IMR-90 (cell line): ENCODE measurements at regions not wholly inside any gene's neighbourhood (a gene's known extent, or its start where the extent isn't known, plus 50 kb on each side); places are given as distances from the start of the nearest gene placed in this dataset.

ENCODE experiments used
- ATAC-seq: fragments of 200-7000 bp; cut with Tn5 transposase; 2 replicates; pipeline ENCODE4 v1.9.1; 2020; ENCODE audit warnings: low read depth, mild to moderate bottlenecking, moderate library complexity
- BruUV-seq: library from RNA; stranded (reverse); fragments of 400-500 nt; replicated peaks from 2 replicates; lab custom pipeline; 2021; lab: Mats Ljungman, UMichigan
- CTCF ChIA-PET: fragments of 300-600 bp; formaldehyde crosslinking; extraction: SDS; loops from one replicate; lab custom pipeline; 2021; ENCODE audit warnings: antibody characterized with exemption; lab: Yijun Ruan, JAX
- POLR2A ChIA-PET: fragments of 300-600 bp; sonication (Branson Sonifier 250); formaldehyde crosslinking; loops from one replicate; lab custom pipeline; 2022; ENCODE audit warnings: antibody characterized with exemption; ENCODE audit not compliant: unreplicated experiment; lab: Charles Lee
- DNase-seq: peaks from one replicate; pipeline ENCODE4 v3.0.0; 2013
- H2AFZ ChIP-seq: replicated peaks from 2 replicates; pipeline ENCODE3; 2013; ENCODE audit warnings: low read length, mild to moderate bottlenecking; ENCODE audit not compliant: poor library complexity
- H2AK5ac ChIP-seq: 2 replicates; pipeline ENCODE4 v1.6.1; 2013; ENCODE audit warnings: low read depth, low read length, inconsistent platforms
- H2AK9ac ChIP-seq: replicated peaks from 2 replicates; pipeline ENCODE3; 2013; ENCODE audit warnings: mild to moderate bottlenecking, low read depth, low read length, moderate library complexity; ENCODE audit not compliant: poor library complexity
- H2BK120ac ChIP-seq: 2 replicates; pipeline ENCODE4 v1.6.1; 2013; ENCODE audit warnings: low read depth, low read length, inconsistent platforms
- H2BK15ac ChIP-seq: 3 replicates; pipeline ENCODE4 v1.6.1; 2013; ENCODE audit warnings: low read depth, low read length, inconsistent platforms
- H2BK20ac ChIP-seq: 2 replicates; pipeline ENCODE4 v1.6.1; 2013; ENCODE audit warnings: low read depth, mild to moderate bottlenecking, inconsistent platforms, low read length, moderate library complexity
- H2BK5ac ChIP-seq: 2 replicates; pipeline ENCODE4 v1.6.1; 2013; ENCODE audit warnings: mild to moderate bottlenecking, low read depth, low read length, inconsistent platforms; ENCODE audit not compliant: poor library complexity, severe bottlenecking
- H3K14ac ChIP-seq: replicated peaks from 2 replicates; pipeline ENCODE4 v1.6.1; 2013; ENCODE audit warnings: low read depth, low read length, inconsistent platforms
- H3K18ac ChIP-seq: 2 replicates; pipeline ENCODE4 v1.6.1; 2013; ENCODE audit warnings: low read depth, low read length, control low read depth
- H3K23ac ChIP-seq: 2 replicates; pipeline ENCODE4 v1.6.1; 2013; ENCODE audit warnings: low read depth, low read length, inconsistent platforms
- H3K27ac ChIP-seq: 2 replicates; pipeline ENCODE4 v1.5.1; 2013; ENCODE audit warnings: mild to moderate bottlenecking, control low read depth, low read length; ENCODE audit not compliant: insufficient read depth
- H3K27me3 ChIP-seq: 2 replicates; pipeline ENCODE4 v1.6.1; 2013; ENCODE audit warnings: low read length; ENCODE audit not compliant: control insufficient read depth, insufficient read depth
- H3K36me3 ChIP-seq: 2 replicates; pipeline ENCODE4 v1.6.1; 2013; ENCODE audit warnings: low read length, mixed read lengths; ENCODE audit not compliant: control insufficient read depth, insufficient read depth
- H3K4ac ChIP-seq: 2 replicates; pipeline ENCODE4 v1.6.1; 2013; ENCODE audit warnings: low read depth, low read length, inconsistent platforms
- H3K4me1 ChIP-seq: 2 replicates; pipeline ENCODE4 v1.6.1; 2013; ENCODE audit warnings: low read length, mixed read lengths; ENCODE audit not compliant: control insufficient read depth, insufficient read depth
- H3K4me2 ChIP-seq: 2 replicates; pipeline ENCODE4 v1.6.1; 2013; ENCODE audit warnings: low read depth, mild to moderate bottlenecking, control low read depth, low read length, moderate library complexity
- H3K4me3 ChIP-seq: 2 replicates; pipeline ENCODE4 v1.5.1; 2013; ENCODE audit warnings: low read depth, mild to moderate bottlenecking, control low read depth, low read length, moderate library complexity; ENCODE audit not compliant: insufficient read depth
- H3K56ac ChIP-seq: 2 replicates; pipeline ENCODE4 v1.6.1; 2013; ENCODE audit warnings: low read length, inconsistent platforms; ENCODE audit not compliant: insufficient read depth; ENCODE audit errors: extremely low read depth
- H3K79me1 ChIP-seq, 2 experiments: 2 replicates each; pipeline ENCODE4 v1.6.1; 2013; ENCODE audit warnings: low read length in 2 of 2, inconsistent platforms in 1 of 2, low read depth in 1 of 2
- H3K9ac ChIP-seq: 2 replicates; pipeline ENCODE4 v1.6.1; 2013; ENCODE audit warnings: low read depth, low read length, control low read depth
- H3K9me1 ChIP-seq: 2 replicates; pipeline ENCODE4 v1.6.1; 2013; ENCODE audit warnings: low read length, inconsistent platforms; ENCODE audit not compliant: insufficient read depth
- H3K9me3 ChIP-seq: 2 replicates; pipeline ENCODE4 v1.6.1; 2013; ENCODE audit warnings: low read length; ENCODE audit not compliant: control insufficient read depth, insufficient read depth
- H4K20me1 ChIP-seq: 2 replicates; pipeline ENCODE4 v1.6.1; 2013; ENCODE audit warnings: low read length, inconsistent platforms; ENCODE audit not compliant: insufficient read depth
- H4K5ac ChIP-seq: 2 replicates; pipeline ENCODE4 v1.6.1; 2013; ENCODE audit warnings: mild to moderate bottlenecking, low read depth, low read length, control low read depth
- H4K8ac ChIP-seq, 2 experiments: 2 replicates each; pipeline ENCODE4 v1.6.1; 2013; ENCODE audit warnings: low read depth in 2 of 2, low read length in 2 of 2, control low read depth in 1 of 2, inconsistent platforms in 1 of 2
- H4K91ac ChIP-seq: 2 replicates; pipeline ENCODE4 v1.6.1; 2013; ENCODE audit warnings: low read depth, low read length, inconsistent platforms; ENCODE audit not compliant: insufficient read depth
- BHLHE40 ChIP-seq: fragments of 150-350 bp; IDR thresholded peaks from 2 replicates; pipeline ENCODE4 v1.6.1; 2016; ENCODE audit warnings: mild to moderate bottlenecking, low read depth, low read length
- CEBPB ChIP-seq: IDR thresholded peaks from 2 replicates; pipeline ENCODE4 v1.6.1; 2012; ENCODE audit warnings: low read depth, low read length, improper control_type of control experiment
- CHD1 ChIP-seq: IDR thresholded peaks from 2 replicates; pipeline ENCODE4 v1.6.1; 2012; ENCODE audit warnings: low read depth, low read length, improper control_type of control experiment
- FOS ChIP-seq: fragments of 150-350 bp; IDR thresholded peaks from 2 replicates; pipeline ENCODE4 v1.6.1; 2016; ENCODE audit warnings: low read depth, low read length
- MAFK ChIP-seq: IDR thresholded peaks from 2 replicates; pipeline ENCODE4 v1.6.1; 2012; ENCODE audit warnings: low read depth, low read length, improper control_type of control experiment
- MAZ ChIP-seq: IDR thresholded peaks from 2 replicates; pipeline ENCODE4 v1.6.1; 2012; ENCODE audit warnings: low read depth, mild to moderate bottlenecking, low read length, improper control_type of control experiment, moderate library complexity, borderline replicate concordance
- MXI1 ChIP-seq: IDR thresholded peaks from 2 replicates; pipeline ENCODE4 v1.6.1; 2012; ENCODE audit warnings: low read depth, mild to moderate bottlenecking, low read length, moderate library complexity, borderline replicate concordance
- NFE2L2 ChIP-seq: fragments of 150-350 bp; IDR thresholded peaks from 2 replicates; pipeline ENCODE4 v1.6.1; 2016; ENCODE audit warnings: low read depth, mild to moderate bottlenecking, low read length
- POLR2A ChIP-seq: IDR thresholded peaks from 2 replicates; pipeline ENCODE4 v1.6.1; 2012; ENCODE audit warnings: mild to moderate bottlenecking, low read depth, low read length
- RAD21 ChIP-seq: IDR thresholded peaks from 2 replicates; pipeline ENCODE4 v1.6.1; 2012; ENCODE audit warnings: low read length, improper control_type of control experiment
- RCOR1 ChIP-seq: IDR thresholded peaks from 2 replicates; pipeline ENCODE4 v1.6.1; 2012; ENCODE audit warnings: mild to moderate bottlenecking, low read length, improper control_type of control experiment; ENCODE audit not compliant: insufficient replicate concordance
- RFX5 ChIP-seq: IDR thresholded peaks from 2 replicates; pipeline ENCODE4 v1.8.0; 2012; ENCODE audit warnings: low read depth, mild to moderate bottlenecking, low read length, moderate library complexity
- SMC3 ChIP-seq: fragments of 150-350 bp; IDR thresholded peaks from 2 replicates; pipeline ENCODE4 v1.6.1; 2016; ENCODE audit warnings: low read depth, mild to moderate bottlenecking, antibody characterized with exemption, low read length, moderate library complexity
- WGBS, 2 experiments: methylation state at CpG; one replicate each; pipeline versions ENCODE4 v1.1.5 to v1.1.7; 2013; ENCODE audit warnings: missing lambda C conversion rate in 2 of 2; ENCODE audit not compliant: insufficient read length in 1 of 2; ENCODE audit errors: extremely low coverage in 2 of 2; 5-methylcytosine and 5-hydroxymethylcytosine counted together
- dilution Hi-C: fragments of 300-500 bp; cut with HindIII; formaldehyde crosslinking; loops from one replicate; pipeline ENCODE4 v1.14.3; 2018; ENCODE audit warnings: low sequenced_read_pairs; ENCODE audit not compliant: unreplicated experiment
- in situ Hi-C: fragments of 300-500 bp; cut with MboI; formaldehyde crosslinking; loops from 3 replicates; pipeline ENCODE4 v1.14.3; 2019; ENCODE audit warnings: low sequenced_read_pairs, inconsistent platforms, mixed read lengths
- intact Hi-C: fragments of 100-400 bp; cut with micrococcal nuclease; formaldehyde crosslinking; loops from 2 replicates; pipeline ENCODE4 v1.10.0; 2022
- TF ChIP-seq, protein P1 (sequence below): fragments of 150-350 bp; IDR thresholded peaks from 2 replicates; pipeline ENCODE4 v1.6.1; 2016; ENCODE audit warnings: low read depth, mild to moderate bottlenecking, low read length, moderate library complexity, borderline replicate concordance
- TF ChIP-seq, protein P2 (sequence below): fragments of 150-350 bp; IDR thresholded peaks from 2 replicates; pipeline ENCODE4 v1.6.1; 2017; ENCODE audit warnings: mild to moderate bottlenecking, antibody characterized with exemption, low read length, low read depth
- TF ChIP-seq, protein P3 (sequence below): conservative IDR thresholded peaks from 2 replicates; pipeline ENCODE4 v1.5.1; 2012; ENCODE audit warnings: mild to moderate bottlenecking, low read depth, low read length, improper control_type of control experiment

DNA sequence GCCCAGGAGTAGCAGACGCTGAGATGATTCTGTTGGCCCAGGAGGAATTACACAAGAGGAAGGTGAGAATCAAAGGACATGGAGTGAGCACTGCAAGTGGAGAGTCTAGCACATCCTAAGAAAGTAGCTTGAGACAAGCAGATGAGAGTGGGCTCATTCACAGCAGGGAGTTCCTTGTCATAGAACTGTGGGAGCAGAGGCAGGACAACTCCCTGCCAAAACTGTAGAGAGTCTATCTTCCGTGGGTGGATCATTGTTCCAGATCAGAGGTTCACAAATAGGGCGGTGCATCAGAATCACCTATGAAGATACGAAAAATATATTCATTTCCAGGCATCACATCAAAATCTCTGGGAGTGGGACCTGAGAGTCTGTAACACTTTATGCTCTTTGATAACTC, 288.9 kb upstream of the C16orf82 start:
- H4K20me1 ChIP-seq: no peaks in the 10 kb centered on the region
- no peak overlapping the region for H3K4me3 ChIP-seq
- in situ Hi-C loops: loop anchor here (25.0 kb wide), 1 partner anchor 91 kb away; no protein-coding TSS in a partner anchor
- H3K27ac ChIP-seq: no peak overlapping the region
- H2BK20ac ChIP-seq: no peak overlapping the region
- H3K9ac ChIP-seq: no peak overlapping the region
- no peak overlapping the region for H3K56ac ChIP-seq
- H4K91ac ChIP-seq: no peak overlapping the region
- H2AK9ac ChIP-seq: no peak overlapping the region
- no peaks in the 10 kb centered on the region for H3K36me3 ChIP-seq
- no peak overlapping the region for H4K8ac ChIP-seq
- TF ChIP-seq MAZ (no peak), CHD1 (no peak), RAD21 (no peak), MXI1 (no peak), SMC3 (no peak), BHLHE40 (no peak), MAFK (no peak), RCOR1 (no peak), RFX5 (no peak), FOS (no peak), POLR2A (no peak), CEBPB (no peak), NFE2L2 (no peak)
- TF ChIP-seq, protein P1, sequence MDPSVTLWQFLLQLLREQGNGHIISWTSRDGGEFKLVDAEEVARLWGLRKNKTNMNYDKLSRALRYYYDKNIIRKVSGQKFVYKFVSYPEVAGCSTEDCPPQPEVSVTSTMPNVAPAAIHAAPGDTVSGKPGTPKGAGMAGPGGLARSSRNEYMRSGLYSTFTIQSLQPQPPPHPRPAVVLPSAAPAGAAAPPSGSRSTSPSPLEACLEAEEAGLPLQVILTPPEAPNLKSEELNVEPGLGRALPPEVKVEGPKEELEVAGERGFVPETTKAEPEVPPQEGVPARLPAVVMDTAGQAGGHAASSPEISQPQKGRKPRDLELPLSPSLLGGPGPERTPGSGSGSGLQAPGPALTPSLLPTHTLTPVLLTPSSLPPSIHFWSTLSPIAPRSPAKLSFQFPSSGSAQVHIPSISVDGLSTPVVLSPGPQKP: no peak
- TF ChIP-seq, protein P2, sequence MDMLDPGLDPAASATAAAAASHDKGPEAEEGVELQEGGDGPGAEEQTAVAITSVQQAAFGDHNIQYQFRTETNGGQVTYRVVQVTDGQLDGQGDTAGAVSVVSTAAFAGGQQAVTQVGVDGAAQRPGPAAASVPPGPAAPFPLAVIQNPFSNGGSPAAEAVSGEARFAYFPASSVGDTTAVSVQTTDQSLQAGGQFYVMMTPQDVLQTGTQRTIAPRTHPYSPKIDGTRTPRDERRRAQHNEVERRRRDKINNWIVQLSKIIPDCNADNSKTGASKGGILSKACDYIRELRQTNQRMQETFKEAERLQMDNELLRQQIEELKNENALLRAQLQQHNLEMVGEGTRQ: no peak
- TF ChIP-seq, protein P3, sequence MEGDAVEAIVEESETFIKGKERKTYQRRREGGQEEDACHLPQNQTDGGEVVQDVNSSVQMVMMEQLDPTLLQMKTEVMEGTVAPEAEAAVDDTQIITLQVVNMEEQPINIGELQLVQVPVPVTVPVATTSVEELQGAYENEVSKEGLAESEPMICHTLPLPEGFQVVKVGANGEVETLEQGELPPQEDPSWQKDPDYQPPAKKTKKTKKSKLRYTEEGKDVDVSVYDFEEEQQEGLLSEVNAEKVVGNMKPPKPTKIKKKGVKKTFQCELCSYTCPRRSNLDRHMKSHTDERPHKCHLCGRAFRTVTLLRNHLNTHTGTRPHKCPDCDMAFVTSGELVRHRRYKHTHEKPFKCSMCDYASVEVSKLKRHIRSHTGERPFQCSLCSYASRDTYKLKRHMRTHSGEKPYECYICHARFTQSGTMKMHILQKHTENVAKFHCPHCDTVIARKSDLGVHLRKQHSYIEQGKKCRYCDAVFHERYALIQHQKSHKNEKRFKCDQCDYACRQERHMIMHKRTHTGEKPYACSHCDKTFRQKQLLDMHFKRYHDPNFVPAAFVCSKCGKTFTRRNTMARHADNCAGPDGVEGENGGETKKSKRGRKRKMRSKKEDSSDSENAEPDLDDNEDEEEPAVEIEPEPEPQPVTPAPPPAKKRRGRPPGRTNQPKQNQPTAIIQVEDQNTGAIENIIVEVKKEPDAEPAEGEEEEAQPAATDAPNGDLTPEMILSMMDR: no peak
- H2AK5ac ChIP-seq: no peak overlapping the region
- no peaks in the 10 kb centered on the region for H3K79me1 ChIP-seq
- ChIA-PET CTCF (no interaction called here), POLR2A (no interaction called here)
- H3K14ac ChIP-seq: no peak overlapping the region
- WGBS, 2 experiments: 14% methylated on average over 1 of the region's 4 CpGs; no CpG with 5 or more reads in 1 of the 2 experiments
- ATAC-seq (no peak), DNase-seq (no peak)
- H3K9me3 ChIP-seq: no peaks in the 10 kb centered on the region
- H3K4me2 ChIP-seq: no peak overlapping the region
- H2BK5ac ChIP-seq: no peak overlapping the region
- no peak overlapping the region for H3K4ac ChIP-seq
- H4K5ac ChIP-seq: no peak overlapping the region
- H3K9me1 ChIP-seq: no peaks in the 10 kb centered on the region
- H3K18ac ChIP-seq: no peak overlapping the region
- dilution Hi-C loops: no loop called here
- no peak overlapping the region for H2AFZ ChIP-seq
- H2BK120ac ChIP-seq: no peak overlapping the region
- no TSS peak for BruUV-seq
- intact Hi-C loops: no loop called here
- no peak overlapping the region for H2BK15ac ChIP-seq
- no peak overlapping the region for H3K23ac ChIP-seq
- no peaks in the 10 kb centered on the region for H3K27me3 ChIP-seq
- H3K4me1 ChIP-seq: no peaks in the 10 kb centered on the region
